ENCODE measurements at regions not wholly inside any gene's neighbourhood (a gene's known extent, or its start where the extent isn't known, plus 50 kb on each side); places are given as distances from the start of the nearest gene placed in this dataset.
"Not testable (repeated sequence)": the region's sequence is repeated elsewhere in the genome, so short reads cannot be mapped to it uniquely, and the experiment has no call there.

DNA sequence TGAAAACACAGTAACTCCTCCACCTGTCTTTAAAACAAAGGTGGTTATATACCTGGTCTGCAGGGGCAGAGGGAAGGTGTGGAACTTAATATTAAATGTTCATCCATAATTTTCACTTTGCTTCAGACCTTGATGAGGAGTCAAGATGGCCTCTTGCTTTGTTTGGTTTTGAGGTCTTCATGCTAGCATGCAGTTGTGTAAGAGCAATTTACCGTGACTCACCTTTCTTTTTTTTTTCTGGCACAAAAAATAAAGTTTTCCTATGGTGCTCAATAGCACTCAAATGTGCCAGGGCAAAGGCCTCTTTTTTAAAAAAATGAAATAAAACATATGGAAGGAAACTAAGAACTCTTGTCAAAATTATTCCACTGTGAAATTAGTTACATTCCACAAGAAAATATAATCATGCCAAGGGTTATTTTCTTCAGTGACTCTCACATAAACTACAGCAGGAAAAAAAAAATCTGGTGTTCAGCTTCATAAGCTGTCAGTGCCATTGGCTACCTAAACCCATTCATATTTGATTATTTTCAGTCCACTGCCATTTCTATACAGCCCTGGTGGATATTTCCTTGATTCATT is 128.2 kb downstream of the SLC7A11 start:
- Histone ChIP-seq H3K4me3 (ENCODE audit: low read depth in 1 of 2, low read length in 2 of 2) (no peak overlapping the region), H3K27ac (ENCODE audit: low read depth, low read length) (no peak overlapping the region), H3K4me1 (ENCODE audit: control insufficient read depth in 1 of 2, insufficient read depth in 2 of 2, low read length in 2 of 2) (no peaks in the 10 kb centered on the region), H3K9me3 (ENCODE audit: control insufficient read depth in 1 of 2, low read length in 2 of 2) (no peaks in the 10 kb centered on the region), H3K27me3 (ENCODE audit: control insufficient read depth in 1 of 2, insufficient read depth in 2 of 2, low read length in 2 of 2) (no peaks in the 10 kb centered on the region), H3K9ac (ENCODE audit: low read depth in 1 of 2, low read length in 2 of 2) (no peak overlapping the region), H3K36me3 (ENCODE audit: control insufficient read depth in 1 of 2, insufficient read depth in 2 of 2, low read length in 2 of 2) (no peaks in the 10 kb centered on the region)

DNA sequence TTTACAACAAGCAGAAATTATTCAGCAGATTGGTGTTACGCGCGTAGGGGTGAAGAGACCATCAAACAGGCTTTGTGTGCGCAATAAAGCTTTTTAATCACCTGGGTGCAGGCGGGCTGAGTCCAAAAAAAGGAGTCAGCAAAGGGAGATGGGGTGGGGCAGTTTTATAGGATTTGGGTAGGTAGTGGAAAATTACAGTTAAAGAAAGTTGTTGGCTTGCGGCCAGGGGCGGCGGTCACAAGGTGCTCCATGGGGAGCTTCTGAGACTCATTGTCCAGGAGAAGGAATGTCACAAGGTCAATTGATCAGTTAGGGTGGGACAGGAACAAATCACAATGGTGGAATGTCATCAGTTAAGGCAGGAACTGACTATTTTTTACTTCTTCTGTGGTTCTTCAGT is 129.3 kb downstream of the SLC7A11 start:
- H3K9ac ChIP-seq (ENCODE audit: low read depth in 1 of 2, low read length in 2 of 2); H3K36me3 ChIP-seq (ENCODE audit: control insufficient read depth in 1 of 2, insufficient read depth in 2 of 2, low read length in 2 of 2); H3K27ac ChIP-seq (ENCODE audit: low read depth, low read length); H3K27me3 ChIP-seq (ENCODE audit: control insufficient read depth in 1 of 2, insufficient read depth in 2 of 2, low read length in 2 of 2); H3K4me3 ChIP-seq (ENCODE audit: low read depth in 1 of 2, low read length in 2 of 2); H3K4me1 ChIP-seq (ENCODE audit: control insufficient read depth in 1 of 2, insufficient read depth in 2 of 2, low read length in 2 of 2); H3K9me3 ChIP-seq (ENCODE audit: control insufficient read depth in 1 of 2, low read length in 2 of 2): not testable (repeated sequence)

GRCh38 chr4:138112389-138112788 is 129.8 kb downstream of the SLC7A11 start:
- H3K4me1 ChIP-seq (ENCODE audit: control insufficient read depth in 1 of 2, insufficient read depth in 2 of 2, low read length in 2 of 2) = no peaks in the 10 kb centered on the region

DNA sequence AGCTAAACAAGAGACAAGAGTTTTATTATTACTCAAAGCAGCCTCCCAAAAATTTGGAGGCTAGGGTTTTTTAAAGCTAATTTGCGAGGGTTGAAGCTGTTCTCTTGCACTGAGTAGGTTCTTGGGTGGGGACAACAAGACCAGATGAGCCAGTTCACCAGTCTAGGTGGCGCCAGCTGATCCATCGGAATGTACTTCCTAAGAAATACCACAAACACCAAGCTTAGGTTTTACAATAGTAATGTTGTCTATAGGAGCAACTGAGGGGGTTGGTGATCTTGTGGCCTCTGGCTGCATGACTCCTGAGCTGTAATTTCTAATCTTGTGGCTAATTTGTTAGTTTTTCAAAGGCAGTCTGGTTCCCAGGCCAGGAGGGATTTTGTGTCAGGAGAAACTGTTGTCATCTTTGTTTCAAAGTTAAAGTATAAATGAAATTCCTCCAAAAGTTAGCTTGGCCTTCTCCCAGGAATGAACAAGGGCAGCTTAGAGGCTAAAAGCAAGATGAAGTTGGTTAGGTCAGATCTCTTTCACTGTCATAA is 130.6 kb downstream of the SLC7A11 start:
- H3K27me3 ChIP-seq (ENCODE audit: control insufficient read depth in 1 of 2, insufficient read depth in 2 of 2, low read length in 2 of 2) = no peaks in the 10 kb centered on the region
- no peak overlapping the region for H3K9ac ChIP-seq (ENCODE audit: low read depth in 1 of 2, low read length in 2 of 2)
- no peak overlapping the region for H3K4me3 ChIP-seq (ENCODE audit: low read depth in 1 of 2, low read length in 2 of 2)
- peaks cover 0 to 3% of the 10 kb centered on the region in 2 donors for H3K9me3 ChIP-seq (ENCODE audit: control insufficient read depth in 1 of 2, low read length in 2 of 2)
- H3K4me1 ChIP-seq (ENCODE audit: control insufficient read depth in 1 of 2, insufficient read depth in 2 of 2, low read length in 2 of 2) = no peaks in the 10 kb centered on the region
- H3K27ac ChIP-seq (ENCODE audit: low read depth, low read length) = no peak overlapping the region
- no peaks in the 10 kb centered on the region for H3K36me3 ChIP-seq (ENCODE audit: control insufficient read depth in 1 of 2, insufficient read depth in 2 of 2, low read length in 2 of 2)

More at GRCh38 chr4:138112389-138112788, 129.8 kb downstream of the SLC7A11 start:
- Histone ChIP-seq H3K9ac (ENCODE audit: low read depth in 1 of 2, low read length in 2 of 2) (no peak overlapping the region), H3K36me3 (ENCODE audit: control insufficient read depth in 1 of 2, insufficient read depth in 2 of 2, low read length in 2 of 2) (no peaks in the 10 kb centered on the region), H3K27me3 (ENCODE audit: control insufficient read depth in 1 of 2, insufficient read depth in 2 of 2, low read length in 2 of 2) (no peaks in the 10 kb centered on the region), H3K9me3 (ENCODE audit: control insufficient read depth in 1 of 2, low read length in 2 of 2) (peaks cover 0 to 3% of the 10 kb centered on the region in 2 donors), H3K4me3 (ENCODE audit: low read depth in 1 of 2, low read length in 2 of 2) (no peak overlapping the region), H3K27ac (ENCODE audit: low read depth, low read length) (no peak overlapping the region)

DNA sequence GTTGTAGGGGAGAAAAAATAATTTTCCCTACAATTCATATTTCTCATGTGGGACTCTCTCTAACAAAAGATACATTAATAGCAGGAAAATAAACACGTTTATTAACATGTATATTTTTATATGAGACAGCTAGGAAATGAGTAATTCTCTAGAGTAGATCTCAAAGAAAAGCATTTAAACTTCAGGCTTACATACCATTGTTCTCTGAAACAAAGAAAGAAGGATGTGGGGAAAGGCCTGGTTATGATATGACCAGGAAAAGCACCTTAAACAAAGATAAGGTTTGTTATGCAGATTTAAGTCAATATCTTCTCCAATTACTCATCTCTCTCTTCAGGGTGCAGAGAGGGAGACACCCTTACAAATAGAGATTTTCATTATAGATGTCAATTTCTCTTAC is 131.3 kb downstream of the SLC7A11 start:
- no peak overlapping the region for H3K9ac ChIP-seq (ENCODE audit: low read depth in 1 of 2, low read length in 2 of 2)
- peaks cover 0 to 3% of the 10 kb centered on the region in 2 donors for H3K9me3 ChIP-seq (ENCODE audit: control insufficient read depth in 1 of 2, low read length in 2 of 2)
- H3K36me3 ChIP-seq (ENCODE audit: control insufficient read depth in 1 of 2, insufficient read depth in 2 of 2, low read length in 2 of 2) = no peaks in the 10 kb centered on the region
- H3K4me3 ChIP-seq (ENCODE audit: low read depth in 1 of 2, low read length in 2 of 2) = no peak overlapping the region
- no peak overlapping the region for H3K27ac ChIP-seq (ENCODE audit: low read depth, low read length)
- no peaks in the 10 kb centered on the region for H3K4me1 ChIP-seq (ENCODE audit: control insufficient read depth in 1 of 2, insufficient read depth in 2 of 2, low read length in 2 of 2)
- H3K27me3 ChIP-seq (ENCODE audit: control insufficient read depth in 1 of 2, insufficient read depth in 2 of 2, low read length in 2 of 2) = no peaks in the 10 kb centered on the region

- H3K4me3 ChIP-seq (ENCODE audit: low read depth in 1 of 2, low read length in 2 of 2) = no peak overlapping the region
These were observed 135.1 kb downstream of the SLC7A11 start for GRCh38 chr4:138107023-138107422.

GRCh38 chr4:138105331-138105730 is 136.8 kb downstream of the SLC7A11 start:
- Histone ChIP-seq H3K4me3 (ENCODE audit: low read depth in 1 of 2, low read length in 2 of 2) (no peak overlapping the region), H3K27me3 (ENCODE audit: control insufficient read depth in 1 of 2, insufficient read depth in 2 of 2, low read length in 2 of 2) (no peaks in the 10 kb centered on the region), H3K9ac (ENCODE audit: low read depth in 1 of 2, low read length in 2 of 2) (no peak overlapping the region), H3K27ac (ENCODE audit: low read depth, low read length) (no peak overlapping the region), H3K4me1 (ENCODE audit: control insufficient read depth in 1 of 2, insufficient read depth in 2 of 2, low read length in 2 of 2) (peaks cover 5 to 10% of the 10 kb centered on the region in 2 donors), H3K36me3 (ENCODE audit: control insufficient read depth in 1 of 2, insufficient read depth in 2 of 2, low read length in 2 of 2) (no peaks in the 10 kb centered on the region), H3K9me3 (ENCODE audit: control insufficient read depth in 1 of 2, low read length in 2 of 2) (peaks cover 0 to 3% of the 10 kb centered on the region in 2 donors)

More at GRCh38 chr4:138107023-138107422, 135.1 kb downstream of the SLC7A11 start:
- Histone ChIP-seq H3K4me1 (ENCODE audit: control insufficient read depth in 1 of 2, insufficient read depth in 2 of 2, low read length in 2 of 2) (peaks cover 5 to 10% of the 10 kb centered on the region in 2 donors), H3K9me3 (ENCODE audit: control insufficient read depth in 1 of 2, low read length in 2 of 2) (peaks cover 0 to 3% of the 10 kb centered on the region in 2 donors), H3K36me3 (ENCODE audit: control insufficient read depth in 1 of 2, insufficient read depth in 2 of 2, low read length in 2 of 2) (no peaks in the 10 kb centered on the region), H3K27ac (ENCODE audit: low read depth, low read length) (no peak overlapping the region), H3K27me3 (ENCODE audit: control insufficient read depth in 1 of 2, insufficient read depth in 2 of 2, low read length in 2 of 2) (no peaks in the 10 kb centered on the region), H3K9ac (ENCODE audit: low read depth in 1 of 2, low read length in 2 of 2) (no peak overlapping the region)

DNA sequence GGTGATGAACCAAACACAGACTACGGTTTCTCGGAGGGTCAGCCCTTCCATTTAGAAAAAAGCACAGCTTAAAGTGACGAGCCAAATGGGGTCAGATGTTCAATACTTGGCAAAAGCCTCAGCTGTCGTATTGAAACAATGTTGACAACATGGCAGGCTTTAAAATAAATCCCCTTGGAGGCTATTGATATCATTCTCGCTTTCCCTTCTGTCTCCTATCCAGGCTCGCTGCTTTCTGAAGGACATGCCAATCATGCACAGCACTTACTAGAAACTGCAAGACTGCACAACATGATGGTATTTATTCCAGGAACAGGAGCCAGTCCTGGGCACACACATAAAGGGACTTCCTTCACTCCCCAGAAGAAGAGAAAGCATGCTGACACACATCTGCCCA is 137.9 kb downstream of the SLC7A11 start:
- Histone ChIP-seq H3K4me1 (ENCODE audit: control insufficient read depth in 1 of 2, insufficient read depth in 2 of 2, low read length in 2 of 2) (peaks cover 5 to 10% of the 10 kb centered on the region in 2 donors), H3K9me3 (ENCODE audit: control insufficient read depth in 1 of 2, low read length in 2 of 2) (peaks cover 0 to 3% of the 10 kb centered on the region in 2 donors), H3K9ac (ENCODE audit: low read depth in 1 of 2, low read length in 2 of 2) (no peak overlapping the region), H3K36me3 (ENCODE audit: control insufficient read depth in 1 of 2, insufficient read depth in 2 of 2, low read length in 2 of 2) (no peaks in the 10 kb centered on the region), H3K27ac (ENCODE audit: low read depth, low read length) (no peak overlapping the region), H3K27me3 (ENCODE audit: control insufficient read depth in 1 of 2, insufficient read depth in 2 of 2, low read length in 2 of 2) (no peaks in the 10 kb centered on the region), H3K4me3 (ENCODE audit: low read depth in 1 of 2, low read length in 2 of 2) (no peak overlapping the region)

GRCh38 chr4:138103597-138104283 is 138.4 kb downstream of the SLC7A11 start:
- Histone ChIP-seq H3K4me3 (ENCODE audit: low read depth in 1 of 2, low read length in 2 of 2) (no peak overlapping the region), H3K27ac (ENCODE audit: low read depth, low read length) (no peak overlapping the region), H3K9me3 (ENCODE audit: control insufficient read depth in 1 of 2, low read length in 2 of 2) (peaks cover 0 to 3% of the 10 kb centered on the region in 2 donors), H3K9ac (ENCODE audit: low read depth in 1 of 2, low read length in 2 of 2) (no peak overlapping the region), H3K4me1 (ENCODE audit: control insufficient read depth in 1 of 2, insufficient read depth in 2 of 2, low read length in 2 of 2) (peaks cover 5 to 10% of the 10 kb centered on the region in 2 donors), H3K36me3 (ENCODE audit: control insufficient read depth in 1 of 2, insufficient read depth in 2 of 2, low read length in 2 of 2) (no peaks in the 10 kb centered on the region), H3K27me3 (ENCODE audit: control insufficient read depth in 1 of 2, insufficient read depth in 2 of 2, low read length in 2 of 2) (no peaks in the 10 kb centered on the region)

DNA sequence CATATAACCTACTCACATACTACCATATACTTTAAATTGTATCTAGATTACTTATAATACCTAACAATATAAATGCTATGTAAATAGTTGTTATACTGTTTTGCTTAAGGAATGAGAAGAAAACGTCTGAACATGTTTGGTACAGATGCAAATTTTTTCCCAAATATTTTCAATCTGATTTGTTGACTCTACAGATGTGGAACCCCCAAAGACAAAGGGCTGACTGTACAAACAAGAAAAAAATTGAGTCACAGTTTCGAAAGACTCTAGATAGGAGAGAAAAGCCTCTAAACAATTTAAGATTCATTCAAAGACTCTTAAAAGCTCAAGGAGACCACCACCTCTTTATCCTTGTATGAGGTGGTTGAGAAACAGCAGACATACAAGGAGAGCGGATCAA is 142.8 kb downstream of the SLC7A11 start:
- no peaks in the 10 kb centered on the region for H3K27me3 ChIP-seq (ENCODE audit: control insufficient read depth in 1 of 2, insufficient read depth in 2 of 2, low read length in 2 of 2)
- H3K4me3 ChIP-seq (ENCODE audit: low read depth in 1 of 2, low read length in 2 of 2) = no peak overlapping the region
- H3K9ac ChIP-seq (ENCODE audit: low read depth in 1 of 2, low read length in 2 of 2) = no peak overlapping the region
- no peaks in the 10 kb centered on the region for H3K9me3 ChIP-seq (ENCODE audit: control insufficient read depth in 1 of 2, low read length in 2 of 2)
- H3K4me1 ChIP-seq (ENCODE audit: control insufficient read depth in 1 of 2, insufficient read depth in 2 of 2, low read length in 2 of 2) = peaks cover 5 to 10% of the 10 kb centered on the region in 2 donors
- no peak overlapping the region for H3K27ac ChIP-seq (ENCODE audit: low read depth, low read length)
- no peaks in the 10 kb centered on the region for H3K36me3 ChIP-seq (ENCODE audit: control insufficient read depth in 1 of 2, insufficient read depth in 2 of 2, low read length in 2 of 2)

Data from duodenal mucosa (tissue), 2 donors.